Suprapubic skin (tissue), 3 donors: ENCODE measurements at regions not wholly inside any gene's neighbourhood (a gene's known extent, or its start where the extent isn't known, plus 50 kb on each side); places are given as distances from the start of the nearest gene placed in this dataset.

Experiments used
- CTCF ChIP-seq, 2 donors: fragments of 200-600 bp in 1 of 2; fragments of 450-650 bp in 1 of 2; sonication (generic) in 1 of 2; IDR thresholded peaks; one replicate each; pipeline ENCODE4 v1.5.1; 2016 to 2019; ENCODE audit warnings: antibody characterized with exemption in 2 of 2, mild to moderate bottlenecking in 1 of 2, moderate library complexity in 1 of 2
- EP300 ChIP-seq: sonication (generic); formaldehyde crosslinking; IDR thresholded peaks from one replicate; pipeline ENCODE4 v1.6.1; 2017; ENCODE audit warnings: antibody characterized with exemption
- POLR2A ChIP-seq, 2 donors: fragments of 450-650 bp; IDR thresholded peaks; one replicate each; pipeline ENCODE4 v1.6.1; 2017; ENCODE audit warnings: antibody characterized with exemption in 2 of 2, mild to moderate bottlenecking in 2 of 2, moderate library complexity in 2 of 2

- TF ChIP-seq EP300 (no peak), CTCF (IDR thresholded peaks at IDR 0.05) (no peak), POLR2A (IDR thresholded peaks at IDR 0.05) (no peak)
Measured at GRCh38 chrX:1932231-1932630, 317.4 kb downstream of the ASMT start.
